NT2/D1 (cell line): ENCODE measurements at regions not wholly inside any gene's neighbourhood (a gene's known extent, or its start where the extent isn't known, plus 50 kb on each side); places are given as distances from the start of the nearest gene placed in this dataset.

Experiments used
- DNase-seq: peaks from one replicate; pipeline ENCODE4 v3.0.0-alpha.2; 2011; ENCODE audit warnings: low read depth, low spot score
- H3K27me3 ChIP-seq: 2 replicates; pipeline ENCODE4 v1.6.0; 2011; ENCODE audit warnings: mild to moderate bottlenecking; ENCODE audit not compliant: insufficient read length, insufficient read depth
- H3K36me3 ChIP-seq: 2 replicates; pipeline ENCODE4 v1.6.1; 2011; ENCODE audit warnings: mild to moderate bottlenecking, low read length, mixed read lengths; ENCODE audit not compliant: insufficient read depth, insufficient read length
- H3K4me1 ChIP-seq: 2 replicates; pipeline ENCODE4 v1.5.1; 2011; ENCODE audit not compliant: insufficient read depth, insufficient read length
- H3K4me3 ChIP-seq: 2 replicates; pipeline ENCODE4 v1.5.1; 2011; ENCODE audit warnings: low read depth; ENCODE audit not compliant: insufficient read length
- H3K9ac ChIP-seq: 2 replicates; pipeline ENCODE4 v1.6.0; 2011; ENCODE audit warnings: low read depth; ENCODE audit not compliant: insufficient read length
- H3K9me3 ChIP-seq: 2 replicates; pipeline ENCODE4 v1.5.1; 2011; ENCODE audit warnings: mild to moderate bottlenecking, low read length; ENCODE audit not compliant: insufficient read depth
- SUZ12 ChIP-seq: IDR thresholded peaks from 2 replicates; pipeline ENCODE4 v1.6.1; 2011; ENCODE audit not compliant: insufficient read length, insufficient read depth; ENCODE audit errors: extremely low read depth
- YY1 ChIP-seq: IDR thresholded peaks from 2 replicates; pipeline ENCODE4 v1.6.1; 2011; ENCODE audit not compliant: insufficient read length, insufficient read depth
- ZNF274 ChIP-seq: IDR thresholded peaks from 2 replicates; pipeline ENCODE4 v1.6.1; 2011; ENCODE audit warnings: mild to moderate bottlenecking, low read depth, low read length

DNA sequence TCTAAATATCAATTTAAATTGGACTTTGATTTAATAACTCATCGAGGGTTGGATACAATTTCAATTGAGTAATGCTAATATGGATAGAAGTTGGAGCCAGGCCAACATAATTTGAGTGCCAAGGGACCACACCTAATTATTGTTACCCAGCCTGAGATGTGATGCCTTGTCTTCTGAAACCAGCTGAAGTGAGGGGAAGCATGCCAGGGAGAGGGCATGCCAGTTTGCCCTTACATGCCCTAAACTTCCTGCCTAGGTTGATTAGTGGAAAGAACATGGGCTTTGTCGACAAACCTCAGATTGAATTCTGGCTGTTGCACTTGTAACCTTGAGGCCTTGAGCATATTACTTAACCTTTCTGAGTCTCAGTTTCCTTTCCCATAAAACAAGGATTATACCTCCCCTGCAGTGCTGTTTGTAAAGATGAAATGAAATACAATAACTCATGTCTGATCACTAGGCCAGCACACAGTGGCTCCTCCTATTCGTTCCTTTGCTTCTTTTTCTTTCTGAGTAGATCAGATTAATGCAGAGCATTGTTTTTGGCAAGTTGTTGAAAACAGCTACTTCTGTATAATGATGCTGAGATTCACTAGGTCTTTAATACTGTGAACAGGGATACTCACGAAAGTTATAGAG lies 412.8 kb downstream of the TLE4 start:
- TF ChIP-seq YY1: no peak
- no peak for TF ChIP-seq SUZ12
- no peak for TF ChIP-seq ZNF274
- DNase-seq: no peak

DNA sequence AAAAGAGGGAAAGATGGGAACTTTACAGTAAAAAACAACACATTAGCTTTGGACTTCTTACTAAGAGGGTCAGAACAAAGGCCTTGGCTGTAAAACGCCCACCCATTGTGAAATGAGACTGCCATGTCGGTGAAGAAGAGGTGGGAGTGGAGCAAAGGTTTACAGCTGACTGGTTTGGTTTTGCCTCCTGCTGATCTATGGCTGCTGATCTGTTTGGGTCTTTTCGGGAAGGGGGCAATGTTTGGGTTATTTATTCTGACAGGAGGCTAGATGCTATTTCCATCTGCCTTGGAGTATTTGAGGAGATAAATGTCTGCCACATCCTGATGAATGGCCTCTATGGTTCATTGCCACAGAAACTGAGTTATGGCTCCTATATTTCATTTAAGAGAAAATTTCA lies 408.7 kb downstream of the TLE4 start:
- no peaks in the 10 kb centered on the region for H3K9me3 ChIP-seq
- H3K4me1 ChIP-seq: no peaks in the 10 kb centered on the region
- no peak overlapping the region for H3K4me3 ChIP-seq
- no peak overlapping the region for H3K9ac ChIP-seq
- H3K27me3 ChIP-seq: no peaks in the 10 kb centered on the region
- no peaks in the 10 kb centered on the region for H3K36me3 ChIP-seq
- TF ChIP-seq SUZ12 (no peak), ZNF274 (no peak), YY1 (no peak)
- no peak for DNase-seq

More for the DNA sequence above, 412.8 kb downstream of the TLE4 start:
- H3K36me3 ChIP-seq: no peaks in the 10 kb centered on the region
- no peaks in the 10 kb centered on the region for H3K27me3 ChIP-seq
- no peaks in the 10 kb centered on the region for H3K4me1 ChIP-seq
- no peaks in the 10 kb centered on the region for H3K9me3 ChIP-seq
- H3K9ac ChIP-seq: no peak overlapping the region
- no peak overlapping the region for H3K4me3 ChIP-seq

GRCh38 chr9:79977510-79978197 lies 405.9 kb downstream of the TLE4 start:
- TF ChIP-seq SUZ12 (no peak), ZNF274 (no peak), YY1 (no peak)
- Histone ChIP-seq H3K4me1 (no peaks in the 10 kb centered on the region), H3K9me3 (no peaks in the 10 kb centered on the region), H3K4me3 (no peak overlapping the region), H3K27me3 (no peaks in the 10 kb centered on the region), H3K9ac (no peak overlapping the region), H3K36me3 (no peaks in the 10 kb centered on the region)
- no peak for DNase-seq

GRCh38 chr9:79977074-79977435 lies 405.3 kb downstream of the TLE4 start:
- H3K4me3 ChIP-seq: no peak overlapping the region
- DNase-seq: no peak
- no peaks in the 10 kb centered on the region for H3K27me3 ChIP-seq

GRCh38 chr9:79976257-79977073 lies 404.7 kb downstream of the TLE4 start:
- no peaks in the 10 kb centered on the region for H3K9me3 ChIP-seq
- no peak for DNase-seq
- no peaks in the 10 kb centered on the region for H3K36me3 ChIP-seq
- no peak for TF ChIP-seq SUZ12
- no peak for TF ChIP-seq YY1
- TF ChIP-seq ZNF274: no peak
- H3K4me1 ChIP-seq: no peaks in the 10 kb centered on the region
- no peaks in the 10 kb centered on the region for H3K27me3 ChIP-seq
- H3K9ac ChIP-seq: no peak overlapping the region
- H3K4me3 ChIP-seq: no peak overlapping the region

More at GRCh38 chr9:79977074-79977435, 405.3 kb downstream of the TLE4 start:
- TF ChIP-seq YY1 (no peak), SUZ12 (no peak), ZNF274 (no peak)
- H3K4me1 ChIP-seq: no peaks in the 10 kb centered on the region
- H3K9ac ChIP-seq: no peak overlapping the region
- H3K9me3 ChIP-seq: no peaks in the 10 kb centered on the region
- no peaks in the 10 kb centered on the region for H3K36me3 ChIP-seq

- no peaks in the 10 kb centered on the region for H3K9me3 ChIP-seq
- H3K27me3 ChIP-seq: no peaks in the 10 kb centered on the region
- no peaks in the 10 kb centered on the region for H3K4me1 ChIP-seq
- H3K9ac ChIP-seq: no peak overlapping the region
- DNase-seq: no peak
- no peaks in the 10 kb centered on the region for H3K36me3 ChIP-seq
- TF ChIP-seq ZNF274: no peak
- TF ChIP-seq YY1: no peak
- no peak for TF ChIP-seq SUZ12
- H3K4me3 ChIP-seq: no peak overlapping the region
Measured at GRCh38 chr9:79975621-79976256, 404.0 kb downstream of the TLE4 start.
